SKM-1 (cell line): ENCODE measurements at regions not wholly inside any gene's neighbourhood (a gene's known extent, or its start where the extent isn't known, plus 50 kb on each side); places are given as distances from the start of the nearest gene placed in this dataset.
A peak's percentile ranks its signal among the peaks of the same experiment; 100 is the strongest.

Source experiments
- DNase-seq: peaks from one replicate; lab custom pipeline; 2025; ENCODE audit not compliant: unreplicated experiment; lab: John Stamatoyannopoulos, UW

DNA sequence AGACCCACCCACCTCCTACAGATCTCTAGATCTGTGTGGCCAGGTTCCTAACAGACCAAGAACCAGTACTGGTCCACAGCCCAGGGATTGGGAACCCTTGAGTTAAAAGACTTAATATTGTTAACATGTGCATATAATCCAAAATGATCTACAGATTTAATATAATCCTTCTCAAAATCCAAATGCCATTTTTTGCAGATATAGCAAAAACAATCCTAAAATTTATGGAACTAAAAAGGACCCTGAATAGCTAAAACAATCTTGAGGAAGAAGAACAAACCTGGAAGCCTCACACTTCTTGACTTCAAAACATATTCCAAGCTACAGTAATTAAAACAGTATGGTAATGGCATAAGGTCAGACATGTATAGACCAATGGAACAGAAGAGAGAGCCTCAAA is 206.9 kb upstream of the SIX2 start:
- DNase-seq, result no peak

DNA sequence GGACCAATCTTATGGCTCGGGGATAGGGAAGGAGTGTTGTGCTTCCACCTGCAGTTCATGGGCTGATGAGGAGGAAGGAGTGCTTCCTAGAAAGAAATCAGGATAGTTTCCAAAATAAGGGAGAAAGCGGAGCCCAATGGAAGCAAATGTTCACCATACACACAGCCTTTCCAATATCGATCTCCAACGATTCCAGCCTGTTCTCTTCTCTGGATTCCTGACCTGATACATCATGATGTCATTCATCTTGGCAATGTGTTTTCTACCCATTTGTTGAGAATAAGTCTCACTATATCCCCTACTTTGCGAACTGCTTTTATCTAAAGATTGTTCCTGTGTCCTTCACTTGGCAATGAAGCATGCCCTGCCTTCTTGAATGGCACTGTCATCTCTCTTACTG is 205.3 kb upstream of the SIX2 start:
- DNase-seq, result no peak

DNA sequence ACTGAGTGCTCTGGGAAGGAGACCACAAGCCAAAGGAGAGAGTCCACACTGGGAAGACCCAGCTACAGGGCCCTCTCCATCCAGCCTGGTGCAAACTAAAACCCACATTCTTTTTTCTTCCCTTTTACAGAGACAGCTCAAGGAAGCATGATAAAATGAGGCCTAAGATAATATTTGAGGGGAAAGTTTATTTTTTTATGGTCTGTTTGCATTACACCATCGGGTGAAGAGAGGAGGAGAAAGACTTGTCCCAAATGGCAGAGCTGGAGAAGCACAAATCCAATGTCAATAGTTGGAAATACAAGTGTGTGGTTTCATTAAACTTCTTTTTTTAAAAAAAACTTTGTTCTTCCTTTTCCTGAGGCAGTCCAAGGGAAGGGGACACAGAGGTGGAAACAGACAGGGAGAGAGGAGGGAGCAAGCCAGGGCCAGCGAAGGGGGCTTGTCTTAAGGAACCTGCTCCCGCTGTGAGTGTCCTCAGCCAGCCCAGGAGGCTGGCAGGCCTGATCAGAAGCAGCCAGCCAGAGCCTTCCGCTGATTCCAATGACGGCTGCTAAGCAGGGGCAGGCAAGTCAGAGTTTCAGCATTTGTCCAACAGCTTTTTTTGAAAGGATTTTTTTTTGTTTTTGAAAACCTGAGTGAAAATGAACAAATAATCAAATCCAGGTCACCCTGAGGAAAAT is 203.8 kb upstream of the SIX2 start:
- DNase-seq, result no peak

DNA sequence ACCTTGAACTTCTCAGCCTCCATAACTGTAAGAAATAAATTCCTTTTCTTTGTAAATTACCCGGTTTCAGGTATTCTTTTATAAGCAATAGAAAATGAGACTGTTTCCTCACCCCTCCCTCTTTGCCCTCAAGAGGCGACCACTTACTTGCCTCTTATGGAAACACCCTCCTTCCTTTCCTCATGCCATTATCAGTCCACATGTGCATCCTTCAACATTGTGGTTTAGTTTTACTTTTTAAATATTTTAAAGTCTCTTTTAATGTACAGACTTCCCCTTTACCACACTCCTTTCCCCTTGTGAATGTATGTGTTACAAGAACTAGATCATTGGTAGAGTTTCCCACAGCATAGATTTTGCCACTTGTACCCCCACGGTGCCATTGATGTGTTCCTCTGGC is 202.4 kb upstream of the SIX2 start:
- no peak for DNase-seq

DNA sequence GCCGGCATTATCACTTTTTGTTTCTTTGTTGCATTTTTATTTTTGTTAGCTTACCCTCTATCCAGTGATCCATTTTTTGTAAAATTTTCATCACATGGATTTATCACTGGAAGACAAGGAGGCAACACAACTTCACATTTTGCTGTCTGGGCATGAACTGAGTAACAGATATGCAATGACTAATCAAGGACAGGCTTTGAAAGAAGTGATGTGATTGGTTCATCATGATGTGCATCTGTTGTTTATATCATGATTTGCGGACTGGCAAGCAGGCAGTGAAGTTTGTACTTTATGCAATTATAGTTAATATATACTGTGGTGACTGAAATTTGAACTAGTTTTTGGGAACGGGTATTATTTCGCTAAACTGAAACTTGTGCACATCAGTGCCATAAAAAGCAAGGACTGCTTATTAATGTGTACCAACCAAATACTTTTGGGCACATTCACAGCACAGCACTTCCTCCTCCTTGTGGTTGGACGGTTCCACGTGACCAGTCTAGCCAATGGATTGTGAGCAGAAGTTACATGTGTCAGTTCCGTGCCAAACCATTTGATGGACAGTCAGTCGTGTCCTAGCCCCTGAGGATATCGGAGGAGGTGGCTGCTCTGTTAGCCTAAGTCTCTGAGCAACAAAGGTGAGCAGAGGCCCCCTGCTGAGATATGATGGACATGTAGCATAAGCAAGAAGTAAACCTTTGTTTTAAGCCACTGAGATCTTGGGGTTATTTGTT is 201.4 kb upstream of the SIX2 start:
- DNase-seq, result no peak

DNA sequence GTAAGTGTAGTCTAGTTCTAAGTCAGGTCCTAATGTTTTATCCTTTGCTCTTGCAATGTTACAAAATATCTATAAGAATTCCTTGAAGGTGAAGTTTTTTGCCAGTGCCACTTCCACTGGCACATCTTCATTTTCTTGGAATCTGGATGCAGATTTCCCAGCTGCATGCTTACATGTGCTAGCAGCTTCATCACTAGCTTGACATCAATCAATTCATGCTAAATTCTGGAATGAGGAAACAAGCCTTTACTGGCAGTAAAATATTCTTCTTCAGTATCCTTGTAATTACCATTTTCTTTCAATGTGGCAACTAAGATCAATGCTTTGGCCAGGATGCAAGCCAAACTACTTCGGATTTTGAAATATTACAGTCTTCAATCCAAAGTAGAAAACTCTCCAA is 200.6 kb upstream of the SIX2 start:
- DNase-seq, result no peak

DNA sequence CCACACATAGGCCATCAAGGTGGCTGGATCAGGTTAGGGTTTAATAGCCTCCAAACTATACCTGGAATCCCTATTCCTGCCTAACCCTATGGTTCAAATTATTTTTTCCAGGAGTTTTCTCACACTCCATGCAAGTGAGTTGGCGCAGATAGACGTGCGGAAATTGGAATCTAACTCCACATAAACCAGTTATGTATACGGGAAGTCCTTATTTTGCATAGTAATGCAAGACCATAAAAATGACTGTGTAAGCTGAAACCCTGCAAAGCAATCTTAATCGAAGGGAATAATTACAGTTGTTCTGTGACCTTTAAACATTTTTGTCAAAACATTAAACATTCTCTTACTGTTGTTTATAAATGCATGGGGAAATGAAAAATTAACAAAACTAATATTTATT is 200.1 kb upstream of the SIX2 start:
- no peak for DNase-seq

DNA sequence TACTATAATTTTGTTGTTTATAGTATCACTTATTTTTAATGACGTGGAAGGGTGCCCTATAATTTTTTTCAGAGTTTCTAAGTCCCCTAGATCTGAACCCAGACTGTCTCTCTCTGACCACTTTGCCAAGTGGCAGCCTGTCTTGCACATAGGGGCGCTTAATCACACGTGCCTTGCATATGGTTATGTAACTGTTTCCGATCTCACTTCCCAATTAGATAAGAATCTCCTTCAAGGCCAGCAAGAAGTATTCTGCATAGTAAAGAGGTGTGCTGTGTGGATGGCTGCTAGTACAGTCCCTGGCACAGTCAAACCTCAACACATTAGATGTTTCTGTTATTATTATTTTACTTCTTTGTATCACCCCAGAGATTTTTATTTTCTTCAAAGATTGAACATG is 197.8 kb upstream of the SIX2 start:
- peak; percentile 86 for DNase-seq

DNA sequence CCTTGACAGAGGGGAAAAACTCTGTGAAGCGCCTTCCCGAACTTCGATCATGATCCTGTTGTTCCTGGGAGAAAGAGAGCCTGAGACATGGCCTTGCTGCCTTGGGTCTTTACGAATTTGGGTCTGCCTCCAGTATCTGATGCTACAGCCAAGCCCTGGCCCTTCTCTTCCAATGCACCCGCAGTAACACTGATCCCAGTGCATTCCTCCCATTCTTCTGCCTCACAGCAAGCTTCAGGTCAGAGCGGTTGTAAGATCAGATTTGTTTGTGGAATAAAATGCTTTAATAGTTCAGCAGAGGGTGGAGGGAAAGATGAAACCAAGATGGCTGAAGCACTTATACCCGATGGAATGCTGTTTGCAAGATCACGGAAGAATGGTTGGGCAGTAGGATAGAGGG is 196.7 kb upstream of the SIX2 start:
- DNase-seq, result no peak

DNA sequence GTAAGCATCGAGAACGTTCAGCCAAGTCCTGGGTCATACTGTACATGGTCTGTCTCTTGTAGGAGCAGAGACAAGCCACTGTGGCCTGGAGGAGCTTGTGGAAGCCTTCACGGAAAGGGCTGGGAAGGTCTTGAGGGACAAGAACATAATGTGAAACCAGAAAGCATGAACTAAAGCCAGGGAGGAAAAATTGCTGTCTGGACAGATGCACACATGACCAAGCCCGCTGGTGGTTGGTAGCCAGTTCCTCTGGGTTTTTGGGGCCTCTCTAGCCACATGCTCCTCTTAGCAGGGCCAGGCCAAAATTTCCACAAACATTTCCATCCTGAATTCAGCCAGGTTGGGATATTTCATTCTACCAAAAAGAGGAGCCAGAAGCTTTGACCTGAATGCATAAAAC is 196.2 kb upstream of the SIX2 start:
- DNase-seq, result no peak

DNA sequence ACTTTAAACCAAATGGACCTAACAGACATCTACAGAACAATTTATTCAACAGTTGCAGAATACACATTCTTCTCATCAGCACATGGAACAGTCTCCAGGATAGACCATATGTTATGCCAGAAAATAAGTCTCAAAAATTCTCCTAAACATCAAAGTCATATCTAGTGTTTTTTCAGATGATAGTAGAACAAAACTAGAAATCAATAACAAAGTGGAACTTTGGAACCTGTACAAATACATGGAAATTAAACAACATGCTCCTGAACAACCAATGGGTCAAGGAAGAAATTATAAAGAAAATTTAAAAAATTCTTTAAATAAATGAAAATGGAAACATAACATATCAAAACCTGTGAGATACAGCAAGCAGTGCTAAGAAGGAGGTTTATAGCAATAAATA is 194.1 kb upstream of the SIX2 start:
- DNase-seq, result no peak

DNA sequence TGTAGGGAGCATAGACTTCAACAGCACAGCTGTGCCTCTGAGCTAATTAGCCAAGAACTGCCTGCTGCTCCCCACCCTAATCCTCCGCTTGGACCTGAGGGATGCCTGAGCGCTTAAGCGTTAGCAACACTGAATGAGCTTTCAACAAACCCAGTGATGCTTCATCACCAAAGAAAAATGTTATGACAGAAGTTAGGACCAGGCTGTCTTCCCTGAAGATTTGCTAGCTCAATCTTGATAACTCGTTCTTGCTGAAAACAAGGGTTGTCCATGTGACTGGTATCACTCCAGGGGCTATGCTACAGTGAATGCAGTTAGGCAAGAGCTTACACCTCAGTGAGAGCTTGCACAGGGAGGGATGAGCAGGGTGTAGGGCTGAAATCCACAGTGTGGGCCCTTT is 190.7 kb upstream of the SIX2 start:
- no peak for DNase-seq

DNA sequence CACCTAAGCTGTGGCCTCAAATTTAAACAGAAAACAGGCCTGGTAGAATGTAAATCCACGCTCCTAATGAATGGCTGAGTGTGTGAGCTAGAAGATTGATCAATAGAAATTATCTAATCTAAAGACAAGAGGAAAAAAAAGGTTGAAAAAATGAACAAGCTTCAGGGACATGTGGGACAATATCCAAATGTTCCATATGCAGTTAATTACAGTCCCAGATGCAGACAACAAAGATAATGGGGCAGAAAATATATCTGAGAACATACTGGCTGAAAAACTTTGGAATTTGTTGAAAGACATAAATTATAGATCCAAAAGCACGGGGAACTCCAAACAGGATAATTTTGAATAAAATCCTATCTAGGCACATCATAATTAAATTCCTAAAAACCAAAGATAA is 186.7 kb upstream of the SIX2 start:
- DNase-seq, result no peak

DNA sequence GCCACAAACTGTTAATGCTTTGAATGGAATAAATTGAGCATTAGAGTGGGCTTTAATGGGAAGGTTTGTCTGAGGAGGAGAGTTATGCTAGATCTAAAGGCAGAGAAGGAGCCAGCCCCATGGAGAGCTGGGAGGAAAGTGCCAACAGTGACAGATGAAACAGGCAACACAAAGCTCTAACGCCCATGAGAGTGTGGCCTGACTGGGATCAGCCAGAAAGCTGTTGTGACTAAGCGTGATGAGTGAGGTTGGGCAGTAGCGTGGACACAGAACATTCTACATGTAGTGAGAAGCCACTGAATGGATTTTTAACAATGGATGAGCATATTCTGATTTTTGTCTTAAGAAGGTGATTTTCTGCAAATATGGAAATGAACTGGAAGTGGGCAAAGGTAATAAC is 185.3 kb upstream of the SIX2 start:
- no peak for DNase-seq

DNA sequence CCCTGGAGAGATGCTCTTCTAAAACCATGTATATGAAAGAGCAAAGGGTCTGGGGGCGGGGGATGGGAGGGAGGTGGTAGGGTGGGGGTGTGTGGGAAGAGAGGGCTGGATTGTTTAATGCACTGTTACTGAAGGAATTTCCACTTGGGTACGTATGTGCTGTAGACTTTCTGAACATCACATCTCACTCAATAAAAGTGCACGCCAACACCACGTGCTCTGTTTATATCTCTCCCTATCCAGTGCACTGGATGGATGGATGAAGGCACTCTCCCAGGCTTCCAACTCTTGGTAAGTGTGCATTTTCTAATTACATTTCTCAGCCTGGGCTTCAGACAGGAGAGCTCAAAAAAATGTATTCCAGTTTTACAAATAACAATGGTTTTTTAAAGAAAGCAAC is 184.3 kb upstream of the SIX2 start:
- no peak for DNase-seq

DNA sequence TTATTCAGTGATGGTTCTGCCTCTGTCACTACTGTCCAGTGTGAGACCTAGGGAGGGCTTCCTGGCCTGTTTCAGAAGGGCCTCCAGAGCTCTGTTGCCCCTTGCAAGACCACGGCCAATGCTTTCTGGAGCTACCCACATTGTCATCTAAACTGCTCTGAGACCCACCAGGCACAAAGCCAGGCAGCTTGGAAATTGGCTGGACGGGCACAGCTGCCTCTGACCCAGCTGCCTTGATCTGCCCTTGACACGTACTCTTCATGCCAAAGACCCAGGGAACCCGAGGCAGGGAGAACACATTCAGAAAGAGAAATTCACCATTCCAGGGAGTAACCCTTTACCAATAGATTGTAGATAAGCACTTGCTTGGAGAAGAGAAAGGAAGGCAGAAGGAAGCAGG is 183.7 kb upstream of the SIX2 start:
- no peak for DNase-seq

DNA sequence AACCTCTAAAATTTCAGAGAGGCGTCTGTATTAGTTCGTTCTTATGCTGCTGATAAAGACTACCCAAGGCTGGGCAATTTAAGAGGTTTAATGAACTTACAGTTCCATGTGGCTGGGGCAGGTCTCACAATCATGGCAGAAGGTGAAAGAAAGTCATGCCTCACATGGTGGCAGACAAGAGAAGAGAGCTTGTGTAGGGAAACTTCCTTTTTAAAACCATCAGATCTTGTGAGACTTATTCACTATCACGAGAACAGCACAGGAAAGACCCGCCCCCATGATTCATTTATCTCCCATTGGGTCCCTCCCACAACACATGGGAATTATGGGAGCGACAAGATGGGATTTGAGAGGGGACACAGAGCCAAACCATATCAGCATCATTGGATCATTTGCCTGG is 183.2 kb upstream of the SIX2 start:
- no peak for DNase-seq

DNA sequence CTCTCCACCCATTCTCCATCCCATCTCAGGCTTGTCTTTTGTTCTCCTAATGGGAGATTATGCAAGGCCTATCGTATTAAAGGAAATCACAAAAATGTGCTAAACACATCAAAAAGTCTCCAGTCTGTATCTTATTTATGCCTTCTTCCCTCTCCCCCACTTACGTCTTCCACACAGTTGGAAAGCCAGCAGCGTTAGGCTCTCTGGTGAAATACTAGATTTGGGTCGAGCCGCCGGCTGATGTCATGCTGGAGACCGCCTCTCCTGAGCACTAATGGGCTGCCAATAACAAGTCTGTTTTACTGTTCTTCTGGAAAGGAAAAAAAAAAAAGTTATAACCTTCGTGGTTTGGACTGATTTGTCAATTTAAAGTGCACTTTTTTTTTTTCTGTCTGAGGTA is 182.7 kb upstream of the SIX2 start:
- DNase-seq, result no peak

DNA sequence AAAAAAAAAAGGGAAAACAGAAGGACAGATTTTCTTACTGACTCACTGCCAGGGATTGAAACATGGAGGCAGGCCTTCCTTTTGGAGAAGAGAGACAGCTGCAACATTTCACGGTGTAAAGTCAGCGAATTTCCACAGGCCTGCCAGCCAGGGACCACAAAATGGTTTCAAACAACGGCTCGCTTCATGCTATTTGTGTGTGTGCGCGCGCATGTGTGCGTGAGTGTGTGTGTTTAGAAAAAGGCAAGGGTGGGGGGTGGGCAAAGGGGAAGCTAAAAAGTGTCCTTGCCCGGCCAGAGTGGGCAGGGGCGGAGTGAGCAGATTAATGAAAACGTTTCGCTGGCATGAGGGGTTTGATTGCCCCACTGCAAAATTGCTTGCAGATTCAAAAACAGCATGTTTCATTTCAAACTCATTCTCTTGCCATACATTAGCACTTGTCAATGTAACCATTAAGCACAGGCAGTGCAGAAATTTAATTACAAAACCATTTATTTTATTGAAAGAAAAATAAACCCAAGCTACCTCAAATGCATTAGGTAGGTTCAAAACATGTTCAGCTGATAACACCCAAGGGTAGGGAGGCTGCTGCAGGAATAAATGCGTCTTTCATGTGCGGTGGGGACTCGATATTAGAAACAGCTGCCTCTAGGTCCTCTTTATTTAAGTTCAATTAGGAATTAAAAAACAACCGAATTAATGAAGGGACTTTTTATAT is 182.1 kb upstream of the SIX2 start:
- no peak for DNase-seq

DNA sequence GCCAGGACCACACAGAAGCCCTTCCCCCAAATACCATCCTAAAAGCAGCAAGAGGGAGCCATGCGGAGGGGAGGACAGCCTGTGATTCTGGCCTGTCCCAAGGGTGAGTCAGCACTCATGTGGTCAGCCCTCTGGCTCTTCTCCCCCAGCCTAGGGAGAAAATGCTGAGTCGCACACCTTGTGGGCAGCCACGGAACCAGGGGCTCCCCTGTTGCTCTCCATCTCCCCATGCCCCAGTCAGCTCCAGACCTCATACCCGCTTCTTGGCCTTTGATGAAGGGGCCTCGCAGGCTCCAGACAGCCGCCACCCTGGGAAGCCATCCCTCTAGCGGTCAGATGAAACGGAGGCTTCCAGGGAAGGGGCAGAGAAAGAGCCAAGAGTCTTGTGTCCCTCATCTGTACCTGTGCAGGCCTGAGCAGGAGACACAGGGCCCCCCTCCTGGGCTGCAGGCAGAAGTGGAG is 181.3 kb upstream of the SIX2 start:
- DNase-seq, result no peak

DNA sequence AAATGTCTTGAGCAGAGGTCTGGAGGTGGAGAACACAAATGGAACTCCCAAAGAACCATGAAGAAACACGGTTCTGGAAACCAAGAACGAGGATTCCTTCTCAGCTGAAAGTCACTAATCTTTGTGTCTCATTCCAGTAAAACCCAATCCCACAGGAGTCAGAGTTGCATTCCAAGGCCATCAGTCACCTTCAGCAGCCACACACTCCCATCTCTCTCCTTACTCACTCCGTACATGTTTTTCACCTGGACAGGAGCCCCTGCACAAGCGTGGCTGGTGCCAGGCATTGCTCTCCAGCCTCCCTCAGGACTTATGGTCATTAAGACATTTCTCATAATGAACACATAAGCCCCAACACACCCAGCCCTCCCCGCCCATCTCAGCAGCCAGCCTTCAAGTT is 175.4 kb upstream of the SIX2 start:
- no peak for DNase-seq

DNA sequence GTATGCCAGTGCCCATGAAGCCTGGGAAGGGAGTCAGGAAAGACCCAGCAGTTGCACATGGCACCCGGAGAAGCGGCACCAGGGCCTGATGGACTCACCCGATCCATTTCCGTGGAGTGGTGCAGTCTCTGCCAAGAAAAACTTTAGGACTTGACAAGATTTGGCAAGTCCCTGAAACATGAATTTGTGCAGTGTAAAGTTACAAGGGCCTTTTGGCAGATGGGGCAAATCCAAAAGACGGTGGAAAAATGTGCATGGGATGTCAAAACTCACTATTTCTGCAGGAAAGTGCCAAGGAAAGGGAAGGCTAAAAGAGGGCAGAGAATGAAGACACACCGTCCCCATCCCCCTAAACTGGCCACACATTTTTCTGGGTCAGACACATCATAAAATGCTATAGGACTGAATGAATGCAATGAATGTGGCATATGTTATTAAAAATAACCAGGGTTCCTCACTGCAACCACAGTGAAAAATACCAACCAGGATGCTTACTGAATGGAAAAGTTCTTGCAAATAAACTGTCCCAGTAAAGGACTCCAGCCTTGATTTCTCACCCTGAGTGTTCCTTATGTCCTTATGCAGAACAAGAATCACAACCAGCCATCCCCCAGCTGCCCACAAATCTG is 173.5 kb upstream of the SIX2 start:
- DNase-seq, result no peak
